Hepatocyte (in vitro differentiated cells): ENCODE measurements at regions not wholly inside any gene's neighbourhood (a gene's known extent, or its start where the extent isn't known, plus 50 kb on each side); places are given as distances from the start of the nearest gene placed in this dataset.

Experiments
- EZH2 ChIP-seq: fragments of 200-600 bp; sonication (generic); IDR thresholded peaks from 2 replicates; pipeline ENCODE4 v1.6.1; 2016; ENCODE audit warnings: antibody characterized with exemption, mild to moderate bottlenecking, borderline replicate concordance
- EZH2phosphoT487 ChIP-seq: fragments of 200-600 bp; sonication (generic); IDR thresholded peaks from one replicate; pipeline ENCODE4 v1.6.1; 2018; ENCODE audit warnings: antibody characterized with exemption, mild to moderate bottlenecking, low read depth, moderate library complexity; ENCODE audit not compliant: unreplicated experiment, severe bottlenecking
- TF ChIP-seq, protein P1 (sequence below): fragments of 200-600 bp; sonication (generic); IDR thresholded peaks from 2 replicates; pipeline ENCODE4 v1.5.1; 2016; ENCODE audit warnings: antibody characterized with exemption, mild to moderate bottlenecking; ENCODE audit not compliant: poor library complexity

DNA sequence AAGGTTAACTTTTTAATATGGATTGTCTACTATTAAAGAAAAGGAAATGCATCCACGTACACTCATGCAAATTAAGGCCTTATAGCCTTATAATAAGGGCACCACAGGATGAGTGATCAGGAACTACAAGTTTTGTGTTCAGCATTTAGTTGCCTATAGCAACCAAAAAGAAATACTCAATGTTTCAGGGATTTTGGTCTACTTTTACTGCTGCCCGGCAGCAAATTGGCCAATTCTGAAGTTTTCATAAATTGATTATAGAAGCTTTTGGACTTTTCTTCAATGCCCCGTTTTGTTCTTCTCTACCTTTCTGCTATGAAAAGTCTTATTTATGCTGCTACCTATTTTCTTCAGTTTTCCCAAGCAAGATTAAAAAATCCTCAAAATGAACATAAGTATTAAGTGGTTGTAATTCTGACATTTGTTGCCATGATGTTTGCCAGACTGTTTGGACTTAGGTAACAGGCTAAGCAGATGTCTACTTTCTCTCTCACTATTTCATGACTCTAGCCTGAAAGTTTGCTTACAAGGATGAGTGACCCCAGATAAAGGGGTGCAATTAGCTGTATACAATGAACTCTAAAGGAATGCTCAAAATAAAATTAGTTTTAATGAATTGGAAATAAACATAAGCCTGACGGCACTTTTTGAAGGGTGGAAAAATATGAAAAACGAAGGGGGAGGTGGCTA, 391.5 kb upstream of the DAB2 start:
- TF ChIP-seq, protein P1, sequence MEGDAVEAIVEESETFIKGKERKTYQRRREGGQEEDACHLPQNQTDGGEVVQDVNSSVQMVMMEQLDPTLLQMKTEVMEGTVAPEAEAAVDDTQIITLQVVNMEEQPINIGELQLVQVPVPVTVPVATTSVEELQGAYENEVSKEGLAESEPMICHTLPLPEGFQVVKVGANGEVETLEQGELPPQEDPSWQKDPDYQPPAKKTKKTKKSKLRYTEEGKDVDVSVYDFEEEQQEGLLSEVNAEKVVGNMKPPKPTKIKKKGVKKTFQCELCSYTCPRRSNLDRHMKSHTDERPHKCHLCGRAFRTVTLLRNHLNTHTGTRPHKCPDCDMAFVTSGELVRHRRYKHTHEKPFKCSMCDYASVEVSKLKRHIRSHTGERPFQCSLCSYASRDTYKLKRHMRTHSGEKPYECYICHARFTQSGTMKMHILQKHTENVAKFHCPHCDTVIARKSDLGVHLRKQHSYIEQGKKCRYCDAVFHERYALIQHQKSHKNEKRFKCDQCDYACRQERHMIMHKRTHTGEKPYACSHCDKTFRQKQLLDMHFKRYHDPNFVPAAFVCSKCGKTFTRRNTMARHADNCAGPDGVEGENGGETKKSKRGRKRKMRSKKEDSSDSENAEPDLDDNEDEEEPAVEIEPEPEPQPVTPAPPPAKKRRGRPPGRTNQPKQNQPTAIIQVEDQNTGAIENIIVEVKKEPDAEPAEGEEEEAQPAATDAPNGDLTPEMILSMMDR = no peak
- TF ChIP-seq EZH2 (no peak), EZH2phosphoT487 (no peak)
